T-helper 17 cell (primary cell): ENCODE measurements at regions not wholly inside any gene's neighbourhood (a gene's known extent, or its start where the extent isn't known, plus 50 kb on each side); places are given as distances from the start of the nearest gene placed in this dataset.
A peak's percentile ranks its signal among the peaks of the same experiment; 100 is the strongest.
"Not testable (repeated sequence)": the region's sequence is repeated elsewhere in the genome, so short reads cannot be mapped to it uniquely, and the experiment has no call there.

Experiments
- ATAC-seq: fragments of 150-1000 bp; cut with Tn5 transposase; 2 replicates; pipeline ENCODE4 v1.10.0; 2021; ENCODE audit warnings: mild to moderate bottlenecking, moderate library complexity
- DNase-seq, 3 donors: peaks; one replicate each; pipeline versions ENCODE4 v3.0.0 to v3.0.0-alpha.2; 2020 to 2021
- H3K9me3 ChIP-seq: one replicate; pipeline ENCODE4 v1.7.0; 2013; ENCODE audit warnings: low read length, mild to moderate bottlenecking; ENCODE audit not compliant: control insufficient read depth, poor library complexity, severe bottlenecking
- H3K27ac Mint-ChIP-seq: one replicate; pipeline ENCODE4 v1.8.0; 2022; ENCODE audit warnings: mild to moderate bottlenecking, moderate library complexity, mixed read lengths
- H3K27me3 Mint-ChIP-seq: one replicate; pipeline ENCODE4 v1.8.0; 2022; ENCODE audit warnings: mixed read lengths
- H3K36me3 Mint-ChIP-seq: one replicate; pipeline ENCODE4 v1.8.0; 2022; ENCODE audit warnings: low read depth, mixed read lengths
- H3K4me1 Mint-ChIP-seq: one replicate; pipeline ENCODE4 v1.8.0; 2022; ENCODE audit warnings: mild to moderate bottlenecking, mixed read lengths
- H3K4me3 Mint-ChIP-seq: one replicate; pipeline ENCODE4 v1.8.0; 2022; ENCODE audit warnings: mild to moderate bottlenecking, moderate library complexity, mixed read lengths

- not testable (repeated sequence) for H3K36me3 Mint-ChIP-seq, H3K9me3 ChIP-seq, H3K27ac Mint-ChIP-seq, H3K4me1 Mint-ChIP-seq, H3K4me3 Mint-ChIP-seq, ATAC-seq, DNase-seq, H3K27me3 Mint-ChIP-seq
Measured at GRCh38 chr1:149275802-149276201, 172.5 kb upstream of the NBPF9 start.

GRCh38 chr1:149276496-149276895, 173.1 kb upstream of the NBPF9 start:
- DNase-seq, H3K36me3 Mint-ChIP-seq, ATAC-seq, H3K27me3 Mint-ChIP-seq, H3K4me1 Mint-ChIP-seq, H3K9me3 ChIP-seq, H3K27ac Mint-ChIP-seq, H3K4me3 Mint-ChIP-seq: not testable (repeated sequence)

GRCh38 chr1:149278156-149278555, 174.8 kb upstream of the NBPF9 start:
- H3K4me3 Mint-ChIP-seq, DNase-seq, H3K9me3 ChIP-seq, H3K36me3 Mint-ChIP-seq, ATAC-seq, H3K4me1 Mint-ChIP-seq, H3K27ac Mint-ChIP-seq, H3K27me3 Mint-ChIP-seq: not testable (repeated sequence)

- not testable (repeated sequence) for H3K4me3 Mint-ChIP-seq
Measured at GRCh38 chr1:149279015-149279414, 175.7 kb upstream of the NBPF9 start.

GRCh38 chr1:149279512-149279911, 176.2 kb upstream of the NBPF9 start:
- not testable (repeated sequence) for H3K27me3 Mint-ChIP-seq, H3K9me3 ChIP-seq, H3K27ac Mint-ChIP-seq, DNase-seq, H3K4me1 Mint-ChIP-seq, H3K4me3 Mint-ChIP-seq, H3K36me3 Mint-ChIP-seq, ATAC-seq

More at GRCh38 chr1:149279015-149279414, 175.7 kb upstream of the NBPF9 start:
- not testable (repeated sequence) for ATAC-seq, H3K27me3 Mint-ChIP-seq, H3K27ac Mint-ChIP-seq, DNase-seq, H3K36me3 Mint-ChIP-seq, H3K4me1 Mint-ChIP-seq, H3K9me3 ChIP-seq

GRCh38 chr1:149284773-149285172, 181.4 kb upstream of the NBPF9 start:
- not testable (repeated sequence) for H3K27ac Mint-ChIP-seq, DNase-seq, H3K36me3 Mint-ChIP-seq, H3K4me3 Mint-ChIP-seq, H3K4me1 Mint-ChIP-seq, H3K9me3 ChIP-seq, H3K27me3 Mint-ChIP-seq
- peak; percentile 4 for ATAC-seq

- not testable (repeated sequence) for DNase-seq, H3K4me3 Mint-ChIP-seq, H3K9me3 ChIP-seq, H3K4me1 Mint-ChIP-seq, H3K27ac Mint-ChIP-seq, H3K27me3 Mint-ChIP-seq, H3K36me3 Mint-ChIP-seq
- ATAC-seq = peak; percentile 9
Measured at GRCh38 chr1:149285205-149285604, 181.9 kb upstream of the NBPF9 start.

- not testable (repeated sequence) for H3K4me1 Mint-ChIP-seq, H3K9me3 ChIP-seq, H3K36me3 Mint-ChIP-seq, H3K27me3 Mint-ChIP-seq, H3K27ac Mint-ChIP-seq
- DNase-seq (peak in 1 of 3 donors; percentile 12), ATAC-seq (peak; percentile 98)
- peak overlapping the region; percentile 73 for H3K4me3 Mint-ChIP-seq
Measured at GRCh38 chr1:149285638-149286037, 182.3 kb upstream of the NBPF9 start.

- not testable (repeated sequence) for H3K27ac Mint-ChIP-seq, H3K36me3 Mint-ChIP-seq, DNase-seq, H3K4me1 Mint-ChIP-seq, H3K27me3 Mint-ChIP-seq, H3K9me3 ChIP-seq, ATAC-seq, H3K4me3 Mint-ChIP-seq
Measured at GRCh38 chr1:149288580-149288979, 185.2 kb upstream of the NBPF9 start.

GRCh38 chr1:149300478-149301218, 174.2 kb upstream of the NBPF19 start:
- not testable (repeated sequence) for H3K9me3 ChIP-seq, H3K27ac Mint-ChIP-seq, H3K4me3 Mint-ChIP-seq, H3K4me1 Mint-ChIP-seq, ATAC-seq, DNase-seq, H3K27me3 Mint-ChIP-seq, H3K36me3 Mint-ChIP-seq

GRCh38 chr1:149301282-149301681, 173.6 kb upstream of the NBPF19 start:
- not testable (repeated sequence) for H3K9me3 ChIP-seq, H3K27me3 Mint-ChIP-seq, H3K27ac Mint-ChIP-seq, DNase-seq, H3K36me3 Mint-ChIP-seq, ATAC-seq, H3K4me1 Mint-ChIP-seq, H3K4me3 Mint-ChIP-seq

- peak; percentile 67 for ATAC-seq
- DNase-seq, H3K9me3 ChIP-seq, H3K27me3 Mint-ChIP-seq, H3K4me3 Mint-ChIP-seq, H3K36me3 Mint-ChIP-seq, H3K4me1 Mint-ChIP-seq, H3K27ac Mint-ChIP-seq: not testable (repeated sequence)
Measured at GRCh38 chr1:149304796-149305195, 170.0 kb upstream of the NBPF19 start.

- H3K27ac Mint-ChIP-seq, H3K36me3 Mint-ChIP-seq, H3K4me3 Mint-ChIP-seq, H3K9me3 ChIP-seq, DNase-seq, ATAC-seq, H3K27me3 Mint-ChIP-seq, H3K4me1 Mint-ChIP-seq: not testable (repeated sequence)
Measured at GRCh38 chr1:149307640-149308039, 167.2 kb upstream of the NBPF19 start.

GRCh38 chr1:149314921-149315320, 159.9 kb upstream of the NBPF19 start:
- not testable (repeated sequence) for H3K4me1 Mint-ChIP-seq, H3K27me3 Mint-ChIP-seq, H3K36me3 Mint-ChIP-seq, H3K9me3 ChIP-seq, H3K27ac Mint-ChIP-seq, DNase-seq, H3K4me3 Mint-ChIP-seq, ATAC-seq
